Liver (tissue), 3 donors: ENCODE measurements at regions not wholly inside any gene's neighbourhood (a gene's known extent, or its start where the extent isn't known, plus 50 kb on each side); places are given as distances from the start of the nearest gene placed in this dataset.
"Not testable (repeated sequence)": the region's sequence is repeated elsewhere in the genome, so short reads cannot be mapped to it uniquely, and the experiment has no call there.

Source experiments
- EGR1 ChIP-seq, 2 donors: IDR thresholded peaks; 2 replicates each; pipeline ENCODE4 v1.6.1; 2016 to 2018; ENCODE audit warnings: antibody characterized with exemption in 2 of 2, low read depth in 2 of 2
- FOXA1 ChIP-seq: IDR thresholded peaks from 2 replicates; pipeline ENCODE4 v1.6.1; 2016; ENCODE audit warnings: antibody characterized with exemption
- GABPA ChIP-seq, 2 donors: IDR thresholded peaks in 1 of 2; conservative IDR thresholded peaks in 1 of 2; 2 replicates each; pipeline ENCODE4 v1.6.1; 2016; ENCODE audit warnings: antibody characterized with exemption in 2 of 2, mild to moderate bottlenecking in 1 of 2, moderate library complexity in 1 of 2
- JUND ChIP-seq, 2 donors: IDR thresholded peaks; 2 replicates each; pipeline ENCODE4 v1.6.1; 2016; ENCODE audit warnings: antibody characterized with exemption in 2 of 2
- RAD21 ChIP-seq, 2 donors: IDR thresholded peaks; 2 replicates each; pipeline ENCODE4 v1.6.1; 2016; ENCODE audit warnings: antibody characterized with exemption in 2 of 2, mild to moderate bottlenecking in 2 of 2
- SP1 ChIP-seq: IDR thresholded peaks from 2 replicates; pipeline ENCODE4 v1.6.1; 2018; ENCODE audit warnings: antibody characterized with exemption, mild to moderate bottlenecking
- TAF1 ChIP-seq: conservative IDR thresholded peaks from 2 replicates; pipeline ENCODE4 v1.6.1; 2016; ENCODE audit warnings: antibody characterized with exemption, mild to moderate bottlenecking
- YY1 ChIP-seq: IDR thresholded peaks from 2 replicates; pipeline ENCODE4 v1.6.1; 2016; ENCODE audit warnings: antibody characterized with exemption, mild to moderate bottlenecking
- TF ChIP-seq, protein P1 (sequence below): fragments of 150-350 bp; IDR thresholded peaks from 2 replicates; pipeline ENCODE4 v1.5.1; 2017; ENCODE audit warnings: improper control_type of control experiment, low read depth, low read length; ENCODE audit not compliant: missing input control
- TF ChIP-seq, protein P2 (sequence below): IDR thresholded peaks from 2 replicates; pipeline ENCODE4 v1.6.1; 2016; ENCODE audit warnings: antibody characterized with exemption
- TF ChIP-seq, protein P3 (sequence below): IDR thresholded peaks from 2 replicates; pipeline ENCODE4 v1.6.1; 2016; ENCODE audit warnings: antibody characterized with exemption, mild to moderate bottlenecking
- TF ChIP-seq, protein P4 (sequence below): IDR thresholded peaks from 2 replicates; pipeline ENCODE4 v1.6.1; 2016; ENCODE audit warnings: antibody characterized with exemption
- donor health status: healthy.
- donor health status: healthy.

DNA sequence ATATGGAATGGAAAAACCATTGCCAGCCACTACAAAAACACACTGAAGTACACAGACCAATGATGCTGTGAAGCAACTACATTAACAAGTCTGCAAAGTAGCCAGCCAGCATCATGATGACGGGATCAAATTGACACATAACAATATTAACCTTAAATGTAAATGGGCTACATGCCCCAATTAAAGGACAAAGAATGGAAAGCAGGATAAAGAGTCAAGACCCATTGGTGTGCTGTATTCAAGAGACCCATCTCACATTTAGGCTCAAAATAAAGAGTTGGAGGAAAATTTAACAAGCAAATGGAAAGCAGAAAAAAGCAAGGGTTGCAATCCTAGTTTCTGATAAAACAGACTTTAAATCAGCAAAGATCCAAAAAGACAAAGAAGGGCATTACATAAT, 188.5 kb upstream of the HAND2 start:
- TF ChIP-seq, protein P1, sequence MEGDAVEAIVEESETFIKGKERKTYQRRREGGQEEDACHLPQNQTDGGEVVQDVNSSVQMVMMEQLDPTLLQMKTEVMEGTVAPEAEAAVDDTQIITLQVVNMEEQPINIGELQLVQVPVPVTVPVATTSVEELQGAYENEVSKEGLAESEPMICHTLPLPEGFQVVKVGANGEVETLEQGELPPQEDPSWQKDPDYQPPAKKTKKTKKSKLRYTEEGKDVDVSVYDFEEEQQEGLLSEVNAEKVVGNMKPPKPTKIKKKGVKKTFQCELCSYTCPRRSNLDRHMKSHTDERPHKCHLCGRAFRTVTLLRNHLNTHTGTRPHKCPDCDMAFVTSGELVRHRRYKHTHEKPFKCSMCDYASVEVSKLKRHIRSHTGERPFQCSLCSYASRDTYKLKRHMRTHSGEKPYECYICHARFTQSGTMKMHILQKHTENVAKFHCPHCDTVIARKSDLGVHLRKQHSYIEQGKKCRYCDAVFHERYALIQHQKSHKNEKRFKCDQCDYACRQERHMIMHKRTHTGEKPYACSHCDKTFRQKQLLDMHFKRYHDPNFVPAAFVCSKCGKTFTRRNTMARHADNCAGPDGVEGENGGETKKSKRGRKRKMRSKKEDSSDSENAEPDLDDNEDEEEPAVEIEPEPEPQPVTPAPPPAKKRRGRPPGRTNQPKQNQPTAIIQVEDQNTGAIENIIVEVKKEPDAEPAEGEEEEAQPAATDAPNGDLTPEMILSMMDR = not testable (repeated sequence)
- TF ChIP-seq YY1; SP1; JUND (IDR thresholded peaks at IDR 0.05); GABPA (IDR thresholded peaks at IDR 0.05 in 1 of 2, conservative IDR thresholded peaks at IDR 0.05 in 1 of 2); EGR1 (IDR thresholded peaks at IDR 0.05; ENCODE audit: low read depth in 2 of 2); TAF1; RAD21 (IDR thresholded peaks at IDR 0.05); FOXA1: not testable (repeated sequence)
- TF ChIP-seq, protein P2, sequence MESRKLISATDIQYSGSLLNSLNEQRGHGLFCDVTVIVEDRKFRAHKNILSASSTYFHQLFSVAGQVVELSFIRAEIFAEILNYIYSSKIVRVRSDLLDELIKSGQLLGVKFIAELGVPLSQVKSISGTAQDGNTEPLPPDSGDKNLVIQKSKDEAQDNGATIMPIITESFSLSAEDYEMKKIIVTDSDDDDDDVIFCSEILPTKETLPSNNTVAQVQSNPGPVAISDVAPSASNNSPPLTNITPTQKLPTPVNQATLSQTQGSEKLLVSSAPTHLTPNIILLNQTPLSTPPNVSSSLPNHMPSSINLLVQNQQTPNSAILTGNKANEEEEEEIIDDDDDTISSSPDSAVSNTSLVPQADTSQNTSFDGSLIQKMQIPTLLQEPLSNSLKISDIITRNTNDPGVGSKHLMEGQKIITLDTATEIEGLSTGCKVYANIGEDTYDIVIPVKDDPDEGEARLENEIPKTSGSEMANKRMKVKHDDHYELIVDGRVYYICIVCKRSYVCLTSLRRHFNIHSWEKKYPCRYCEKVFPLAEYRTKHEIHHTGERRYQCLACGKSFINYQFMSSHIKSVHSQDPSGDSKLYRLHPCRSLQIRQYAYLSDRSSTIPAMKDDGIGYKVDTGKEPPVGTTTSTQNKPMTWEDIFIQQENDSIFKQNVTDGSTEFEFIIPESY = not testable (repeated sequence)
- TF ChIP-seq, protein P3, sequence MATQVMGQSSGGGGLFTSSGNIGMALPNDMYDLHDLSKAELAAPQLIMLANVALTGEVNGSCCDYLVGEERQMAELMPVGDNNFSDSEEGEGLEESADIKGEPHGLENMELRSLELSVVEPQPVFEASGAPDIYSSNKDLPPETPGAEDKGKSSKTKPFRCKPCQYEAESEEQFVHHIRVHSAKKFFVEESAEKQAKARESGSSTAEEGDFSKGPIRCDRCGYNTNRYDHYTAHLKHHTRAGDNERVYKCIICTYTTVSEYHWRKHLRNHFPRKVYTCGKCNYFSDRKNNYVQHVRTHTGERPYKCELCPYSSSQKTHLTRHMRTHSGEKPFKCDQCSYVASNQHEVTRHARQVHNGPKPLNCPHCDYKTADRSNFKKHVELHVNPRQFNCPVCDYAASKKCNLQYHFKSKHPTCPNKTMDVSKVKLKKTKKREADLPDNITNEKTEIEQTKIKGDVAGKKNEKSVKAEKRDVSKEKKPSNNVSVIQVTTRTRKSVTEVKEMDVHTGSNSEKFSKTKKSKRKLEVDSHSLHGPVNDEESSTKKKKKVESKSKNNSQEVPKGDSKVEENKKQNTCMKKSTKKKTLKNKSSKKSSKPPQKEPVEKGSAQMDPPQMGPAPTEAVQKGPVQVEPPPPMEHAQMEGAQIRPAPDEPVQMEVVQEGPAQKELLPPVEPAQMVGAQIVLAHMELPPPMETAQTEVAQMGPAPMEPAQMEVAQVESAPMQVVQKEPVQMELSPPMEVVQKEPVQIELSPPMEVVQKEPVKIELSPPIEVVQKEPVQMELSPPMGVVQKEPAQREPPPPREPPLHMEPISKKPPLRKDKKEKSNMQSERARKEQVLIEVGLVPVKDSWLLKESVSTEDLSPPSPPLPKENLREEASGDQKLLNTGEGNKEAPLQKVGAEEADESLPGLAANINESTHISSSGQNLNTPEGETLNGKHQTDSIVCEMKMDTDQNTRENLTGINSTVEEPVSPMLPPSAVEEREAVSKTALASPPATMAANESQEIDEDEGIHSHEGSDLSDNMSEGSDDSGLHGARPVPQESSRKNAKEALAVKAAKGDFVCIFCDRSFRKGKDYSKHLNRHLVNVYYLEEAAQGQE = not testable (repeated sequence)
- TF ChIP-seq, protein P4, sequence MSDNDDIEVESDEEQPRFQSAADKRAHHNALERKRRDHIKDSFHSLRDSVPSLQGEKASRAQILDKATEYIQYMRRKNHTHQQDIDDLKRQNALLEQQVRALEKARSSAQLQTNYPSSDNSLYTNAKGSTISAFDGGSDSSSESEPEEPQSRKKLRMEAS = not testable (repeated sequence)
